HG03097 (cell line): ENCODE measurements at regions not wholly inside any gene's neighbourhood (a gene's known extent, or its start where the extent isn't known, plus 50 kb on each side); places are given as distances from the start of the nearest gene placed in this dataset.

Experiments used
- ATAC-seq: cut with Tn5 transposase; IDR thresholded peaks from one replicate; pipeline ENCODE4 v1.9.1; 2021; ENCODE audit not compliant: unreplicated experiment, low FRiP score

DNA sequence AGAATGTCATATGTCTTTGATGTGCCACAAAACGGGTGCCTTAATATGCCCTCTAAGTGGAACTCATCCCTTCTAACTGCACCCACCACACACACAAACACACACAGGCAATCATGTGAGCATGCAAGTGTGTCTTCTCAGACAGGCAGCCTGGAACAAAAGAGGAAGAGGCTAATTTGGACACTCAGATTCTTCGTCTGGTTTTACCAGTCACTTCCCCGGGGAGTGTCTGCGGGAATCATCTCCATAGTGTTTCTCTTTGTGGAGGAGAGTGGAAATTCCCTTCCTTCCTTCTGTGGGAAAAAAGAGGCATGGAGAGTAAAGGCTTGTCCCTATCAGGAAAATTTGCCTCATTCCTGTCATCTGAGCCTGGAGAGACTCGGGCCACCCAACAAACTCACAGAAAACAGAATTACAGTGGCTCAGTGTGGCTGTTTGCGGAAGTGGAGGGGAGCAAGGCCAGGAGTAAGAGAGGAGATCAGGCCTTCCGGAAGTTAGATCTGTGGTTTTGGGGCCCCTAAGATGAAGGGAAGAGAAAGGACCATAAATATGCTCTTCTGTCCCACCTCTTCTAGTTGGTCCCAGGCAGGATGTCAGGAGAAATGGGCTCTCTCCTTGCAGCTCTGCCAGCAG is 212.6 kb upstream of the SEMA6D start:
- ATAC-seq = no peak

DNA sequence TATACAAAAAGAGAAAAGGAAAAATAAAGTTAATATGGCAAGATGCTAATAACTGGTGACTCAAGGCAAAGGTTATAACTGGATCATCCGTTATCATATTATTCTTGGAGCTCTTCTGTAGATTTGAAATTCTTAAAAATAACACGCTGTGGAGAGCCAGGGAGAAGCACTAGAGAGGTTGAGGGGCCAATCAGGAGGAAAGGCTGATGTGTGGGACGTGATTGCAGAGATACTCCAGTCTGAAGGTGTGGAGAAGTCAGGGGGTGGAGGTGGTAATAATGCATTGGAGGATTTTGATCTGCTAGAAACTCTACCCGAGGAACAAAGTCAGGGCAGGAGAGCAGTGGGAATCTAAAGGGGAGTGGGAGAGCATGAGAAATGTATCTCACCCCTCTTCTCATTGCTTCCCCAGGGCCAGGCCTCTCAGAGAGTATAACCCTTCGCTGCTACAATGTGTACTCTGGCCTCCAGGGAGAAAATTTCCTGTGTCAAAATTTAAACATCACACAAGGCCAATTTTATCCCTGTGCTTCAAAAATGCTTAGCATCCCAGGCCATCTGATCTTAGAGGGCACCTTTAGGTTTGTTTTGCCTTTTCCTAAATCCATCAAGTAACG is 211.5 kb upstream of the SEMA6D start:
- ATAC-seq = no peak

DNA sequence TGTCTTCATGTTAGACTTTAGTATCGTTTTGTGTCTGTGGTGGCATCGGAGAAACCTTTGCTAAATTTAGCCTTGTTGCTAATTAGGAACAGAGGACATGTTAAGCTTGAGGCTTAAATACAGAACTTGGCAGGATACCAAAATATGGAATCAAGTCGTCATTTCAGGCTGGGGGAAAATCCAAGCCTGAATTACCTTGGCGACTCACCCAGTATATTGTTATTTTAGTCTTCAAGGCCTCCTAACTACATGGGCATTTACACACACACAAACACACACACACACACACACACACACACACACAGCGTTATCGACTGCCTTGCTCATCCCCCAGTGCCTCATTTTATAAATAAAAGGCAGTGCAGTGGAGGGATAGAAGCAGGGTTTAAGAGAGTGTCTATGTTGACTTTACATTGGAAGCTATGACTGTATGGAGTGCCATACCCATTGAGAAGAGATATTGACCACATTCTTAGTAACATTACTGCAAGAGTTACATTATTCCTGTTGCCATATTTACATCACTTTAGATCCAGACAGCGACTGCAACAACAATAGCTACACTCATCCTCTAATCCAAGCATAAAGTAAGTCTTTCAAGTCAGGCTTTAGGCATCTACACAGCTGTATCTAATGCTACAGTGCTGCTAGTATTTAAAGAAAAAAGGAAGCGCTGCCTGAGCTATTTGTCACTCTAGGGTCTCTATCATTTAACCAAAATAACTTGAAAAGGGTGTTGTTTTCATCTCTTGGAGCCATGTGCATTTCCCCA is 210.8 kb upstream of the SEMA6D start:
- no peak for ATAC-seq

DNA sequence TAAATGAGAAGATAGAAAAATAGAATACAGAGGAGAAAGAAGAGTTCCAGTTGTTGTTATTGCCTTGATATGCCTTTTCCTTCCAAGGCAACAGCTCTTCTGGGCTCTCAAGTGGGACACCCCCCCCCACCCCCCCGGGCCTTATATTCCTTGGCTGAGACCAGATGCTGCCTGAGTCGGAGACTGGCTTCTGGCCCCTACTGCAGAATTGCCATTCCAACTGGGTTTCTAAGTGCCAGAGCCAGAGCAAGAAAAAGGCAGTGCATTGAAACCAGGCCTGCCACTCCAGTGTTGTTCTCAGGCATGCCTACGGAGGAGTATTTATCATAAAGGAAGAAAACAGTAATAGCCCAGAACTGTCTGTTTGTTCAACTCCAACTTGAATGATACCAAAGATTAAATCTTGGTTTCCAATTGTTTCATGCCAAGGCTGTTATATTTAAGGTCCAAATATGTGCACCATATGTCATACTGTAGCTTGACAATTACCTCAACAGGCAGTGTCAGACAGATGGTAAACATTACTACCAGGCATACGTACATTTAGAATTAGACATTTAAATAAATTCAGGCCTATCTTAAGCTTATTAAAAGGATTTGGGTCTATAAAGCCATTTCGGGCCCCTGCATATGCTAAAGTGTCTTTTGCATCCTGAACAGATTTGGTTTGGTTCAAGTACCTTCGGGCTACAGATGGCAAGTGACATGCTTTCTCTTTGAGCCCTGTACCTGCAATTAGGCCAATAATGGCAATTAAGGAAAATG is 209.9 kb upstream of the SEMA6D start:
- ATAC-seq = no peak

DNA sequence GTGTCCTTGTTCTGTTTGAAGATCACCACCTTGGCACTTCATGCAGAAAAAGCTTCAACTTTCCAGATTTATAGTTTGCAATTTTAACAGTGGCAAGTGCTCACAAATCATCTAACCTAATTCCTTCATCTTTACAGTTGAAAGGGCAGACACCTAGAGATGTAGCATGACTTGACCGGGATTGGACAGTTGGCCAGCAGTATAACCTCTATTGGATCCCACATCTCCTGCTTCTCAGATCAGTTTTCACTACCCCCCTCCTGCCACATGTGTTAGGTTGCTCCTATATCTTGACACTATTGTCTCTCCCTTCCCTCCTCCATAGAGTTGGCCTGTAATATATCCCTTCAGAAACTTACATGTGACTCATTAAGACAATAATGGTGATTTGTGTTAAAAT is 206.0 kb upstream of the SEMA6D start:
- no peak for ATAC-seq

DNA sequence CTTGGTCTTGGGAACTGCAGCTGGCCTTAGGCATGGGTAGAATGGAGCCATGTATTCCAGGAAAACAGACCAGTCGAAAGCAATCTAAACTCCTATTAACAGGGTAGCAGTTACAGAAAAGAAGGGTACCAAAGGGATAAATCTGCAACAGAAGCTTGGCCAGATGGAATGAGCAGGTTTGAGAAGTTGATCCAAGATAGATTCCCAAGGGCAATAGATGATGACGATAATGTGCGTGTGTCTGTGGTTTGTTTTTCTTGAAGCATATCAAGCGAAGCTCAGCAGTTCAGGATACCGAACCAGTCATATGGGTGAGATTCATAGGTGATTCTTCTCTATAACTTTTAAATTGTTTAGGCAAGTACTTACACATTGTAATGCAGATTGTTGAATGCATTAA is 203.8 kb upstream of the SEMA6D start:
- no peak for ATAC-seq

DNA sequence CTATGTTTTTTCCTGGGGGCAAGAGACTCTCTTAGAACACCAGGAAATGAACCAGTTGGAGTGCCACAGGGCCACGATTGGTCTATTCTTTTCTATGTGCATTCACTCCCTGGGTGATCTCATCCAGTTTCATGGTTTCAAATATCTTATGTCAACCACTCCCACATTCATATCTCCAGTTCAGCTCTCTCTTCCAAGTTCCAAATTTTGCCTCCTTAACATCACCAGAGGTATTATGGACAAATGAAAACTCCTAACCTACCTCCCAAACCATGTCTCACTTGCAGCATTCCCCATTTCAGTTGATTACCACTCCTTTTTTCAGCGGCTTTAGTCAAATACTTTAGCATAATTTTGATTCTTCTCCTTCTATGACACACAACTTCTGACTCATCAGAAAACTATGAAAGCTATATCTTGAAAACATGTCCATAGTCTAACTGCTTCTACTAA is 203.1 kb upstream of the SEMA6D start:
- ATAC-seq = no peak

DNA sequence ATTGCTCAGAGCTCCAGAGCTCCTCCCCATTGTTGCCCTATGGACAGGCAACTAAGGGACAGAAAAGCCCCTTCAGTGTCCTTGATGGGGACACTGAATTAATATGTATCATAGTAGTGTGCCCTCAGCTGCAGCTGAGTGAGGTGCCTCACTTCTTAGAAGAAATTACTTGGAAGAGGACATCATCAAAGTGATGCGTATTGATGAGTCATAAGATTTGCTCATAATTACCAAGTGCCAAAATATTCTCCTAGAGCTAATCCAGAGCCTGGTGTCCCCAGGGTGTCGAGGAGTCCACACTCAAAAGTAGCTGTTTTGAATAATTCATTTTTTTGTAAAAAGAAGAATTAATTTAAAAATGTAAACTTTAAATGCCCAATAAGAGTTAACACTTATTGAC is 200.7 kb upstream of the SEMA6D start:
- no peak for ATAC-seq

DNA sequence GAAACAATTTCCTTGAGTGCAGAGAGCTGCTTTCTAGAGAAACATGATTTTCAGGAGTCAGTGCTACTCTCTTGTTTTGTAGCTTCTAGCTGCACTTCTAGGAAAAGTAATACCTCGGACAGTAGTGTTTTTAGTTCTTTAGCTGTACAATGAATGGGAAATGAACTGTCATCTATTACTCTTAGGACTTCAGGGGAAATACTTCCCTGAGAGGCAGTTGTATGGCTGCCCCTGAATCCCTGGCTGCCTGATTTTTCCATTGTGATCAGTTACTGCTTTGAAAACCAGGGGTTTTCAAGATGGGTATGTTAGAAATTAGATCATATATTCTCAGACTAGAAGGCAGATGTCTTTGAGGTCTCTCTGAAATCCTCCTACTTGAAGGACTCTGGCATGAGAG is 200.3 kb upstream of the SEMA6D start:
- ATAC-seq = no peak

DNA sequence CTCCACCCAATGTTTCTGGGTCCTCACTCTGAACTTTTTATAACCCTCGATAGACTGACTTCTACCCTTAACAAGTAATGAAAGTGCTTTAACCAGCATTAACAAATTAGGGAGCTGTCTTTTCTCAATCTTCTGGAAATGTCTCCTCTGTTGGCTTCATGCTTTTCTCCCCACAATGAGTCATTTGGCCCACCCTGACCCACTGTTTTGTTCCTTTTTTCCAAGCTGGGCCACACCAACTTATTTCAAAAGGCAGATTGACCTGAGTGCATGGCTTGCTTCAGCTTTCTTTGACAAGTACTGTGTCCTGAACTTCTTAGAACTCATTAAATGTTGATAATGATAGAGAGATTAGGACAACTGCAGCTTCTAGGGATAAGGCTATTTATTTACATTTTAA is 199.6 kb upstream of the SEMA6D start:
- ATAC-seq = no peak

DNA sequence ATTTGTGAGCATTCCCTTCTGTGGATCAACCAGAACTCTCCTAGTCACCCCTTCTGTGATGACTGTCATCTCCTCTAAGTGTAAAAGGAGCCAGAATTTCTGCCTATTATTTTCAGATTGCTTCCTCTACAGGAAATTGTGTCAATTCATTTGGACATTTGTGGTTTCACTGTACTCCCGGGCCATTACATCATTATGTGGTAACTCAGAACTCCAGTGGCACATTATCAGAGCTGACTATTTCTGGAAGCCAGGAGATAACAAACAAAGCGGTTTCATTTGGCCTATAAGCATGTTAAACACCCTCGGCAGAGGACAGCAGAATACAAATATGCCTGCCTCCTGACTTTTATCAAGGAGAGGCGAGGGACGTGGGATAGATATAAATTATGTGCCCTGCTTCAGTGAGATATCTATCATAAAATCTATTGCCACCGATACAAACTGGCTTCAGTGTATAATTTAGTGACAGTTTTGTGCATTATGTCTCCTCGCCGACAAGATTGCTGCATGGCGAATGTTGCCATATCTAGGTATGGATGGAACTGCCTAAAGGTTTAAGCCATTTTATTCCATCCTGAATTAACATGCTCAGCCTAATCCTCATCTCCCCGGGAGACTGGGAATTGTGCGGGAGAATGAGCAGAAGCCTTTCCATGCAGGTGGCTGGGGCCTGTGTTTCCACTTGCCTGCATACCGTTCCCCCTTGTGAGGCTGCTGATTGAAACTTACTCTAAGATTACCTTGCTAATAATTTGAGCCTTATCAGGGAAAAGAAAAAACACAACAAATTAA is 193.4 kb upstream of the SEMA6D start:
- no peak for ATAC-seq

DNA sequence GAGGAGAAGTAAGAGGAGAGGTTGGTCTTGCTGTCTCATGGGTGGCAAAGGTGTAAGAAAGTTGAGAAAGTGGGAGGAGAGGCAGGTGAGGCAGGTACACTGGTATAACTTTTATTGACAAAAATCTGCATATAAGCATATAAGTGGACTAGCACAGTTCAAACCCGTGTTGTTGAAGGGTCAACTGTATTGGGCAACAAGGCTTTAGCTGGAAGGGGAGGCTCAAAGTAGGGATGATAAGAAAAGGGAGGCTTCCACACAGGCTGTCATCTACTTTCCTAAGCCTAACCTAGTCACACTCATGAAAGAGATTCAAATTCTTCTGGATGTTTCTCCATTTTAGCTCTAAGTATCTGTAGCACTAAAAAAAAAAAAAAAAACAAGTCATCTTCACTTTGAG is 188.1 kb upstream of the SEMA6D start:
- ATAC-seq = no peak

DNA sequence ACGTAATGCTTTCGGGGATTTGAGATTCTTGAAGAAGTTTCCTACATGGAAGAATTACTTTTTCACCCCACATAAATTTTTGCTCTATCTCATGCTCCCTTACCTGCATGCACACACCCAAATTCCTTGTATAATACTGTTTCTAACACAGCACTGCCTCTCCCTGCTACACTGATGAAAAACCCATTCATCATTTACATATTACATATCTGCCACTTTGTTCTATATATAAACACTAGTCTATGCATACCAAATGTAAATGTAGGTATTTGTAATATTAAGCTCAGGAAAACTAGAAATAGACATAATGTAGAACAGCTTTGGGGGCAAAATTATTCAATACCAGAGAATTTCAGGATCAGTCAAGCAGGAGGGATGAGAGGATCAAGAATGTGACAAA is 182.6 kb upstream of the SEMA6D start:
- ATAC-seq = no peak

DNA sequence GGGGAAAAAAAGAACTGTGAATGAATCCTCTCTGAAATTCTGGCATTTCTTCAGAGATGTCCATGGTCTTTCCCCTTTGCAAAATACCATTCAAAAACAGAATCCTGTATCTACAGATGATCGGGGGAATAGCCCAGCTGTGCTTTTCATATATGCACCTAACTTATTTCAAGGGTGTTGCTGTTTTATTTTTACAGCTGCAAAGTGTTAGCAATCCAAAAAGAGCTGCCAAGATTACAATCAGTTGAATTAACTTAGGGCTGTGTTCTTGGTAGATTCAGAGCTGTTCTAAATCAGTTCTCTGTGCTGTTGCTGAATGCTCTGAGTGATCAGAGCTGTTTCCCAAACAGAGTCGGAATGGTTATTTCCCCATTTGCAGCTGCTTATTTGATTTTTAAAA is 175.7 kb upstream of the SEMA6D start:
- ATAC-seq = no peak

DNA sequence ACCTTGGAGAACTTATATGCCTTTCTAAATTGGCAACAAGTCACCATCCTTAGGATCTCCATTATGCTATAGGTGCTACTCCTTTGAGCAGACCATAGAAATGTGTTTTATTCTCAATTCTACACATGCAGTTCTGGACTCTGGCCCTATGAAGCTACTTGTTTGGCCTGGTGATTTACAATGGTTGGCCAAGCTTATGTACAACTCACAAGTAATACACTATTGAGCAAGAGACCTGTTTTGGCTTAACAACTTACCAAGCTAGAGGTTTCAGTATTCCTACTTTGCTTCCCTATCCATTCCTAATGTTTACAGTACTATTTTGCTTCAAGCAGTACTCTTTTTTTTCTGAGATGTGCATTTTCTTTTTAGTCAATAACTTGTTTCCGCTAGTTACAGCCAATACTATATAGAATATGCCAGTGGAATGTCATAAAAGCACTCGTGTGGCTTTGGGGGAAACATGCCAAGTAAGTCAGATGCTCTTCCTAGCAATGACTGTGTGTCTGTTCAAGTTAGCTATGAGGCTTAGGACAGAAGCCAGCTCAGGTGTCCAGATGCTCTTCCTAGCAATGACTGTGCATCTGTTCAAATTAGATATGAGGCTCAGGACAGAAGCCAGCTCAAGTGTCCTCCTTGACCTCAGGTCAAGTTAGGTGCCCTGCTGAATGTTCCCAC is 174.9 kb upstream of the SEMA6D start:
- no peak for ATAC-seq

DNA sequence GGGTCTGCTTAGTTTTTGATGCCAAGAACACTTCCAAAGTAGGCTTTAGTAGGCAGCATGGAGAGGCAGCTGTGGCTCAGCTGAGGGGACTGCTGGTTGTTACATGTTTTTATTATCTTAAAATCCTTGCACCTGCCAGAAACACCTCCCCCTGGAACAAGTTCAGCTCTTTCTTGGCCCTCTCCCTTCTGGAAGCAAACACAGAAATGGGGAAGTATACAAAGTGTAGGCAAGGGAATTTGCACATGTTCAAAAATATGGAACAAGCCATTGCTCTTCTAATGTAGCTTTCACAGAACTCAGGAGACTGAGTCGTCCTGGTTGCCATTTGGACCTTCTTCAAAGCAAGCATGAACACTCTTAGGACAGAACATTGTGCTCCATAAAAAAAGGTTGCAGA is 169.1 kb upstream of the SEMA6D start:
- no peak for ATAC-seq

DNA sequence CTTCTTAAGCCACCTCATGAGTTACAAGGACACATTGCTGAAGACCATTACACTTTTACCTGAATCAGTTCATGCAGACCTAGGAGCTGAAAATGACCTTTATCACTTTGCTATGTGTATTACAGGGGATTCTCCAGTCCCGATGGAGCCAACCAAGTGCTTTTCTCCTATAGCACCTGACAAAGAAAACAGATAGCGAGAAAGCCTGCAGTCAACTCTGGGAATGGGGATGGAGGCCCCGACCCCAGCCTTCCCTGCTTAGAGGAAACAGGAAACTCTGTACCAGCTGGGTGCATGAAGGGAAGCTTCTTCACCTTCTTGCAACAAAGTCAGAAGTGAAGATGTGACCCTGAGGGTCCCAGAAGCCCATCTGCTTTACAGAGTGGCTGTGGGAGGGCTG is 168.3 kb upstream of the SEMA6D start:
- no peak for ATAC-seq

DNA sequence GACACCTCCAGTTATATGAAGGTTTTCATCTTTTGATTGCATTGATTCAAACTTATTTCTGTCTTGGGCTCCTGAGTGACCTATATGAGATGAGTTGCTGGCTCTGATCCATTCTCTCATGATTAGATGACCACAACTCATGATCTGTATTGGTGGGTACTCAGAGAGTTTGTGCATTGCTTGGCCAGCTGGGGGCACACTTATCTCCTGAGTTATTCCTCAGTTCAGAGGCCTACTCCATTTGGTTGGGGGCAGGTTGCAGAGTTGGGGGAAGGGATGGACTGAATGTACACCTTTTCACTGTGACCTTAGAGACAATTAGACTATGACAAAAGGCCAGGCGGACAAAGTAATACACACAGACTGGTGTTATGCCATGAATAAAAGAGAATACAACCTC is 166.2 kb upstream of the SEMA6D start:
- no peak for ATAC-seq

DNA sequence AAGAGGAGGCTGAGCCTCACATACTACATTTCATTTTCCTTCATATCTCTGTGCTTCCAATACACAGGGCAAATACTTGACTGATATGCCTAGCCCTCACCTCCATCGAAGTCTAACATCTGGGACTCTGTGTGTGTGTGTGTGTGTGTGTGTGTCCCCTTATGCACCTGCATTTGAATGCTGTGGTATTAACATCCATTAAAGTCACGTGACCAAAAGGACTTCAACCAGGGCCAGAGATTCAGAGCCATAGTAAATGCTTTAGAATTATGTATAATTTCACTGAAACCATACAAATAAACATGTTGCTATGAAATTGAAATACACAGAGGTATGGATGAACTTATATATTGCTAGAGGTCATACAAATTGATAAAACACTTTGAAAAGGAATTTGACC is 165.8 kb upstream of the SEMA6D start:
- ATAC-seq = no peak
